ENCODE measurements at regions not wholly inside any gene's neighbourhood (a gene's known extent, or its start where the extent isn't known, plus 50 kb on each side); places are given as distances from the start of the nearest gene placed in this dataset.

GRCh38 chr16:73213732-73214455 lies 166.0 kb upstream of the ZFHX3 start:
- no peaks in the 10 kb centered on the region for H3K27me3 ChIP-seq
- DNase-seq = no peak
- H3K36me3 ChIP-seq = no peaks in the 10 kb centered on the region
- H3K4me1 ChIP-seq = no peaks in the 10 kb centered on the region
- H3K4me3 ChIP-seq = no peak overlapping the region
- 77 to 85% methylated on average over 8 to 10 of the region's 10 CpGs for WGBS, 2 donors (ENCODE audit: low coverage in 1 of 2)
- intact Hi-C loops (cut with DNase I; ENCODE audit: low total_unique reads) = no loop called here
- H3K9me3 ChIP-seq = peaks cover 0 to 2% of the 10 kb centered on the region in 2 donors
- H3K27ac ChIP-seq = no peak overlapping the region
- in situ Hi-C loops (cut with MboI; ENCODE audit: low pct_ligation_motif_present in 1 of 4, low pct_unique_long_range_greater_than_20kb in 1 of 4, low sequenced_read_pairs in 3 of 4) = no loop called here
- TF ChIP-seq POLR2A (IDR thresholded peaks at IDR 0.05) (no peak), POLR2AphosphoS5 (IDR thresholded peaks at IDR 0.05) (no peak), CTCF (IDR thresholded peaks at IDR 0.05) (no peak), EP300 (IDR thresholded peaks at IDR 0.05; ENCODE audit: low read depth) (no peak)

- Histone ChIP-seq H3K4me1 (no peaks in the 10 kb centered on the region), H3K27ac (no peak overlapping the region), H3K36me3 (no peaks in the 10 kb centered on the region), H3K9me3 (peaks cover 0 to 2% of the 10 kb centered on the region in 2 donors), H3K27me3 (no peaks in the 10 kb centered on the region), H3K4me3 (no peak overlapping the region)
- no peak for DNase-seq
- in situ Hi-C loops (cut with MboI; ENCODE audit: low pct_ligation_motif_present in 1 of 4, low pct_unique_long_range_greater_than_20kb in 1 of 4, low sequenced_read_pairs in 3 of 4) (no loop called here), intact Hi-C loops (cut with DNase I; ENCODE audit: low total_unique reads) (no loop called here)
- 77% methylated on average over 4 of the region's 4 CpGs; no CpG with 5 or more reads in 1 of the 2 donors for WGBS, 2 donors (ENCODE audit: low coverage in 1 of 2)
- no peak for TF ChIP-seq EP300 (IDR thresholded peaks at IDR 0.05; ENCODE audit: low read depth)
- TF ChIP-seq POLR2AphosphoS5 (IDR thresholded peaks at IDR 0.05) = no peak
- TF ChIP-seq CTCF (IDR thresholded peaks at IDR 0.05) = no peak
- no peak for TF ChIP-seq POLR2A (IDR thresholded peaks at IDR 0.05)
Observed at GRCh38 chr16:73212431-73212830, 164.5 kb upstream of the ZFHX3 start.

- H3K36me3 ChIP-seq = no peaks in the 10 kb centered on the region
- no peaks in the 10 kb centered on the region for H3K9me3 ChIP-seq
- intact Hi-C loops (cut with DNase I; ENCODE audit: low total_unique reads) (no loop called here), in situ Hi-C loops (cut with MboI; ENCODE audit: low pct_ligation_motif_present in 1 of 4, low pct_unique_long_range_greater_than_20kb in 1 of 4, low sequenced_read_pairs in 3 of 4) (no loop called here)
- no peak overlapping the region for H3K27ac ChIP-seq
- WGBS, 2 donors (ENCODE audit: low coverage in 1 of 2) = 74 to 86% methylated on average over 1 of the region's 1 CpG
- no peaks in the 10 kb centered on the region for H3K27me3 ChIP-seq
- TF ChIP-seq CTCF (IDR thresholded peaks at IDR 0.05) (no peak), POLR2AphosphoS5 (IDR thresholded peaks at IDR 0.05) (no peak), EP300 (IDR thresholded peaks at IDR 0.05; ENCODE audit: low read depth) (no peak), POLR2A (IDR thresholded peaks at IDR 0.05) (no peak)
- no peak overlapping the region for H3K4me3 ChIP-seq
- no peak for DNase-seq
- peaks cover 0 to 2% (median under 1%) of the 10 kb centered on the region in 4 donors for H3K4me1 ChIP-seq
Observed at GRCh38 chr16:73210686-73211085, 162.8 kb upstream of the ZFHX3 start.

- in situ Hi-C loops (cut with MboI; ENCODE audit: low pct_ligation_motif_present in 1 of 4, low pct_unique_long_range_greater_than_20kb in 1 of 4, low sequenced_read_pairs in 3 of 4) = no loop called here
- intact Hi-C loops (cut with DNase I; ENCODE audit: low total_unique reads) = no loop called here
Observed at GRCh38 chr16:73210084-73210483, 162.2 kb upstream of the ZFHX3 start.

More at GRCh38 chr16:73210084-73210483, 162.2 kb upstream of the ZFHX3 start:
- no peak overlapping the region for H3K27ac ChIP-seq
- no peak for TF ChIP-seq CTCF (IDR thresholded peaks at IDR 0.05)
- TF ChIP-seq EP300 (IDR thresholded peaks at IDR 0.05; ENCODE audit: low read depth) = no peak
- TF ChIP-seq POLR2A (IDR thresholded peaks at IDR 0.05) = no peak
- no peak for TF ChIP-seq POLR2AphosphoS5 (IDR thresholded peaks at IDR 0.05)
- DNase-seq = no peak
- H3K36me3 ChIP-seq = no peaks in the 10 kb centered on the region
- H3K27me3 ChIP-seq = no peaks in the 10 kb centered on the region
- H3K4me3 ChIP-seq = no peak overlapping the region
- WGBS, 2 donors (ENCODE audit: low coverage in 1 of 2) = 85 to 86% methylated on average over 3 to 4 of the region's 4 CpGs
- no peaks in the 10 kb centered on the region for H3K9me3 ChIP-seq
- H3K4me1 ChIP-seq = peaks cover 0 to 8% (median 3%) of the 10 kb centered on the region in 4 donors
